HepG2 (cell line): ENCODE measurements at regions not wholly inside any gene's neighbourhood (a gene's known extent, or its start where the extent isn't known, plus 50 kb on each side); places are given as distances from the start of the nearest gene placed in this dataset.

ENCODE experiments used
- ATAC-seq: fragments of 200-7000 bp; cut with Tn5 transposase; 3 replicates; pipeline ENCODE4 v1.9.1; 2020; ENCODE audit warnings: mild to moderate bottlenecking, moderate library complexity
- BruUV-seq: library from RNA; stranded (reverse); fragments of 400-500 nt; replicated peaks from 2 replicates; lab custom pipeline; 2021; lab: Mats Ljungman, UMichigan
- CTCF ChIA-PET: fragments of 300-600 bp; formaldehyde crosslinking; extraction: SDS; loops from one replicate; lab custom pipeline; 2021; ENCODE audit warnings: low total read pairs, inconsistent platforms, low intra/inter-chr PET ratio; lab: Yijun Ruan, JAX
- POLR2A ChIA-PET: fragments of 350-600 bp; sonication (Branson Sonifier 250); formaldehyde crosslinking; loops from one replicate; lab custom pipeline; 2020; ENCODE audit warnings: antibody characterized with exemption, inconsistent platforms; lab: Yijun Ruan, JAX
- DNase-seq: peaks from one replicate; pipeline ENCODE4 v3.0.0-alpha.2; 2015; ENCODE audit warnings: low spot score
- FAIRE-seq: peaks from 3 replicates; lab custom pipeline; 2011; peaks lifted over from hg19 to GRCh38; lab: Jason Lieb, UNC
- H2AFZ ChIP-seq: one replicate; pipeline ENCODE4 v1.6.1; 2011; ENCODE audit warnings: low read length, inconsistent platforms
- H3K27ac ChIP-seq: fragments of 300-600 bp; 3 replicates; pipeline ENCODE4 v1.8.0; 2011; ENCODE audit warnings: mixed run types, mild to moderate bottlenecking, mixed read lengths, low read length, inconsistent platforms; ENCODE audit not compliant: insufficient read depth; ENCODE audit errors: extremely low read length
- H3K27me3 ChIP-seq, 2 experiments: fragments of 200-600 bp in 1 of 2; 2 replicates in 1 of 2; 3 replicates in 1 of 2; pipeline versions ENCODE4 v1.6.0 to v1.8.0; 2011; ENCODE audit warnings: low read length in 2 of 2, mild to moderate bottlenecking in 2 of 2, moderate library complexity in 2 of 2, inconsistent platforms in 1 of 2; ENCODE audit not compliant: insufficient read depth in 2 of 2, control insufficient read depth in 1 of 2
- H3K36me3 ChIP-seq, 2 experiments: fragments of 200-600 bp in 1 of 2; replicated peaks in 1 of 2; 2 replicates in 1 of 2; 3 replicates in 1 of 2; pipeline versions ENCODE4 v1.5.1 to v1.8.0; 2011; ENCODE audit warnings: low read length in 2 of 2, inconsistent platforms in 1 of 2; ENCODE audit not compliant: insufficient read depth in 2 of 2, control insufficient read depth in 1 of 2
- H3K4me1 ChIP-seq: 2 replicates; pipeline ENCODE4 v1.5.1; 2012; ENCODE audit warnings: low read length, inconsistent platforms; ENCODE audit not compliant: insufficient read depth
- H3K4me2 ChIP-seq: 2 replicates; pipeline ENCODE4 v1.6.0; 2011; ENCODE audit warnings: low read depth, low read length, inconsistent platforms
- H3K4me3 ChIP-seq, 3 experiments: fragments of 200-600 bp in 1 of 3; sonication (generic), shearing (Covaris generic) in 1 of 3; replicated peaks in 1 of 3; 2 replicates each; pipeline ENCODE4 v1.5.1; 2011 to 2016; ENCODE audit warnings: low read length in 3 of 3, inconsistent platforms in 2 of 3, low read depth in 2 of 3, mild to moderate bottlenecking in 2 of 3, control low read depth in 1 of 3, mixed read lengths in 1 of 3; ENCODE audit not compliant: insufficient read depth in 1 of 3
- H3K79me2 ChIP-seq: one replicate; pipeline ENCODE4 v1.6.1; 2011; ENCODE audit warnings: low read length, inconsistent platforms; ENCODE audit not compliant: insufficient read depth
- H3K9ac ChIP-seq: 2 replicates; pipeline ENCODE4 v1.6.0; 2011; ENCODE audit warnings: mild to moderate bottlenecking, low read depth, low read length, inconsistent platforms; ENCODE audit not compliant: insufficient read depth
- H3K9me3 ChIP-seq: 2 replicates; pipeline ENCODE4 v1.5.1; 2012; ENCODE audit warnings: mild to moderate bottlenecking, low read length
- H4K20me1 ChIP-seq: 2 replicates; pipeline ENCODE4 v1.6.0; 2011; ENCODE audit warnings: inconsistent platforms, mild to moderate bottlenecking, low read length, moderate library complexity; ENCODE audit not compliant: insufficient read depth
- BHLHE40 ChIP-seq: IDR thresholded peaks from 2 replicates; pipeline ENCODE4 v1.6.1; 2011; ENCODE audit warnings: low read length, improper control_type of control experiment
- FOXC1 ChIP-seq: sonication (generic); formaldehyde crosslinking; IDR thresholded peaks from 2 replicates; pipeline ENCODE4 v1.8.0; 2022; ENCODE audit warnings: mild to moderate bottlenecking, missing genetic modification reagents, borderline replicate concordance
- GFI1 ChIP-seq: sonication (generic); formaldehyde crosslinking; IDR thresholded peaks from 2 replicates; pipeline ENCODE4 v1.5.0; 2020; ENCODE audit warnings: missing genetic modification reagents, mild to moderate bottlenecking, borderline replicate concordance
- GLI4 ChIP-seq: sonication (generic); formaldehyde crosslinking; IDR thresholded peaks from 2 replicates; pipeline ENCODE4 v1.5.1; 2020; ENCODE audit warnings: missing genetic modification reagents, mild to moderate bottlenecking, moderate library complexity, borderline replicate concordance
- JUNB ChIP-seq: sonication (generic); formaldehyde crosslinking; IDR thresholded peaks from 2 replicates; pipeline ENCODE4 v1.8.0; 2022; ENCODE audit warnings: missing genetic modification reagents, mild to moderate bottlenecking, borderline replicate concordance
- MEIS2 ChIP-seq: sonication (generic); formaldehyde crosslinking; IDR thresholded peaks from 2 replicates; pipeline ENCODE4 v1.9.0; 2021; ENCODE audit warnings: mild to moderate bottlenecking, missing genetic modification reagents
- NFKB2 ChIP-seq: sonication (generic); formaldehyde crosslinking; IDR thresholded peaks from 2 replicates; pipeline ENCODE4 v1.4.0; 2020; ENCODE audit warnings: missing genetic modification reagents, borderline replicate concordance
- SOX5 ChIP-seq: IDR thresholded peaks from 2 replicates; pipeline ENCODE4 v1.6.1; 2016; ENCODE audit warnings: borderline replicate concordance
- SP1 ChIP-seq, 2 experiments: fragments of 450-650 bp in 1 of 2; sonication (generic) in 1 of 2; formaldehyde crosslinking in 1 of 2; IDR thresholded peaks; 2 replicates each; pipeline versions ENCODE4 v1.4.0 to v1.6.1; 2016 to 2020; ENCODE audit warnings: missing genetic modification reagents in 1 of 2
- STAT5B ChIP-seq: sonication (generic); formaldehyde crosslinking; IDR thresholded peaks from 2 replicates; pipeline ENCODE4 v1.4.0; 2020; ENCODE audit warnings: missing genetic modification reagents
- TBL1XR1 ChIP-seq: fragments of 150-350 bp; IDR thresholded peaks from 2 replicates; pipeline ENCODE4 v1.6.1; 2014; ENCODE audit warnings: borderline replicate concordance, low read length; ENCODE audit not compliant: partially characterized antibody
- ZNF263 ChIP-seq: sonication (generic); formaldehyde crosslinking; IDR thresholded peaks from 2 replicates; pipeline ENCODE4 v1.4.0; 2020; ENCODE audit warnings: missing genetic modification reagents
- ZNF547 ChIP-seq: sonication (generic); formaldehyde crosslinking; IDR thresholded peaks from 2 replicates; pipeline ENCODE4 v1.5.1; 2020; ENCODE audit warnings: mild to moderate bottlenecking, missing genetic modification reagents
- ZNF550 ChIP-seq: sonication (generic); formaldehyde crosslinking; IDR thresholded peaks from 2 replicates; pipeline ENCODE4 v1.4.0; 2020; ENCODE audit warnings: mild to moderate bottlenecking, missing genetic modification reagents, borderline replicate concordance
- WGBS: methylation state at CpG from one replicate; pipeline ENCODE4 v1.1.6; 2017; ENCODE audit warnings: low lambda C conversion rate; 5-methylcytosine and 5-hydroxymethylcytosine counted together
- in situ Hi-C: cut with HindIII; loops from 2 replicates; pipeline ENCODE4 v1.10.0; 2017; ENCODE audit warnings: low pct_unique_long_range_greater_than_20kb; ENCODE audit not compliant: extremely low pct_ligation_motif_present
- intact Hi-C: fragments of 100-400 bp; cut with micrococcal nuclease; formaldehyde crosslinking; loops from one replicate; pipeline ENCODE4 v1.10.0; 2022; ENCODE audit not compliant: unreplicated experiment
- TF ChIP-seq, protein P1 (sequence below): sonication (generic); formaldehyde crosslinking; IDR thresholded peaks from 2 replicates; pipeline ENCODE4 v1.4.0; 2020; ENCODE audit warnings: missing genetic modification reagents, low read depth, mild to moderate bottlenecking, borderline replicate concordance
- TF ChIP-seq, protein P2 (sequence below): sonication (generic); formaldehyde crosslinking; IDR thresholded peaks from 2 replicates; pipeline ENCODE4 v1.4.0; 2020; ENCODE audit warnings: missing genetic modification reagents
- TF ChIP-seq, protein P3 (sequence below): sonication (generic); formaldehyde crosslinking; IDR thresholded peaks from 2 replicates; pipeline ENCODE4 v1.8.1; 2023; ENCODE audit warnings: mild to moderate bottlenecking, missing genetic modification reagents, borderline replicate concordance
- TF ChIP-seq, protein P4 (sequence below): sonication (generic); formaldehyde crosslinking; IDR thresholded peaks from 2 replicates; pipeline ENCODE4 v1.5.0; 2020; ENCODE audit warnings: mild to moderate bottlenecking, missing genetic modification reagents, borderline replicate concordance
- TF ChIP-seq, protein P5 (sequence below): sonication (generic); formaldehyde crosslinking; IDR thresholded peaks from 2 replicates; pipeline ENCODE4 v1.4.0; 2020; ENCODE audit warnings: low read depth, mild to moderate bottlenecking, missing genetic modification reagents

DNA sequence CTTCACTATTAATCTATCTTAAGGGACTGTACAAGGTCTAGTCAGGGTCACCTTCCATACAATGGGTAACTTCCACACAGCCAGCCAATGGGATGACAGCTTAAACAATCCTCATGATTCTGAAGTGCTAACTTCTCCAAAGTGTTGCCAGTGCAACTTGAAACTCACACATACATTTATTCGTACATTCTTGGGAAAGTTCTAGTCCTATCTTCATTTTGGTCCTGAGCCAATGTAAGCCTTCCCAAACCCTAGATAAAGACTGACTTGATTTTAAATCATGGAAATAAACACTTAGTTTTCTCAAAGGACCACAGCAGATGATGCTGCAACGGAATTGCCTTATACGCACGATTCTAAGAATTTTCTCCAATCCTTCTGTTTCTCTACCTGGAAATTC is 117.5 kb upstream of the COL1A2 start:
- H3K9ac ChIP-seq, result no peak overlapping the region
- CTCF ChIA-PET, result no interaction called here
- H4K20me1 ChIP-seq, result no peaks in the 10 kb centered on the region
- no peak for ATAC-seq
- no peaks in the 10 kb centered on the region for H3K9me3 ChIP-seq
- intact Hi-C loops, result no loop called here
- no TSS peak for BruUV-seq
- H3K4me2 ChIP-seq, result no peak overlapping the region
- TF ChIP-seq SP1 (IDR thresholded peaks at IDR 0.05) (no peak), SP1 (CRISPR knock-in tag; IDR thresholded peaks at IDR 0.05) (no peak), ZNF550 (CRISPR knock-in tag) (no peak), JUNB (CRISPR knock-in tag) (no peak), NFKB2 (CRISPR knock-in tag) (no peak), GLI4 (CRISPR knock-in tag) (no peak), ZNF547 (CRISPR knock-in tag) (no peak), BHLHE40 (no peak), GFI1 (CRISPR knock-in tag) (no peak), STAT5B (CRISPR knock-in tag) (no peak), SOX5 (CRISPR knock-in tag) (no peak), FOXC1 (no peak), TBL1XR1 (no peak), ZNF263 (CRISPR knock-in tag) (no peak), MEIS2 (CRISPR knock-in tag) (no peak)
- TF ChIP-seq, protein P1, sequence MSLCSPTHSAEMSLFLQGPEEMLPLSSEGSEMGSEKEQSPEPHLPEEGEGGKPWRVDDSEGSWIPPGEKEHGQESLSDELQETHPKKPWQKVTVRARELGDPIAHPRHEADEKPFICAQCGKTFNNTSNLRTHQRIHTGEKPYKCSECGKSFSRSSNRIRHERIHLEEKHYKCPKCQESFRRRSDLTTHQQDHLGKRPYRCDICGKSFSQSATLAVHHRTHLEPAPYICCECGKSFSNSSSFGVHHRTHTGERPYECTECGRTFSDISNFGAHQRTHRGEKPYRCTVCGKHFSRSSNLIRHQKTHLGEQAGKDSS (CRISPR knock-in tag), result no peak
- TF ChIP-seq, protein P2, sequence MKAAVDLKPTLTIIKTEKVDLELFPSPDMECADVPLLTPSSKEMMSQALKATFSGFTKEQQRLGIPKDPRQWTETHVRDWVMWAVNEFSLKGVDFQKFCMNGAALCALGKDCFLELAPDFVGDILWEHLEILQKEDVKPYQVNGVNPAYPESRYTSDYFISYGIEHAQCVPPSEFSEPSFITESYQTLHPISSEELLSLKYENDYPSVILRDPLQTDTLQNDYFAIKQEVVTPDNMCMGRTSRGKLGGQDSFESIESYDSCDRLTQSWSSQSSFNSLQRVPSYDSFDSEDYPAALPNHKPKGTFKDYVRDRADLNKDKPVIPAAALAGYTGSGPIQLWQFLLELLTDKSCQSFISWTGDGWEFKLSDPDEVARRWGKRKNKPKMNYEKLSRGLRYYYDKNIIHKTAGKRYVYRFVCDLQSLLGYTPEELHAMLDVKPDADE (CRISPR knock-in tag), result no peak
- TF ChIP-seq, protein P3, sequence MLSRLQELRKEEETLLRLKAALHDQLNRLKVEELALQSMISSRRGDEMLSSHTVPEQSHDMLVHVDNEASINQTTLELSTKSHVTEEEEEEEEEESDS (CRISPR knock-in tag), result no peak
- TF ChIP-seq, protein P4, sequence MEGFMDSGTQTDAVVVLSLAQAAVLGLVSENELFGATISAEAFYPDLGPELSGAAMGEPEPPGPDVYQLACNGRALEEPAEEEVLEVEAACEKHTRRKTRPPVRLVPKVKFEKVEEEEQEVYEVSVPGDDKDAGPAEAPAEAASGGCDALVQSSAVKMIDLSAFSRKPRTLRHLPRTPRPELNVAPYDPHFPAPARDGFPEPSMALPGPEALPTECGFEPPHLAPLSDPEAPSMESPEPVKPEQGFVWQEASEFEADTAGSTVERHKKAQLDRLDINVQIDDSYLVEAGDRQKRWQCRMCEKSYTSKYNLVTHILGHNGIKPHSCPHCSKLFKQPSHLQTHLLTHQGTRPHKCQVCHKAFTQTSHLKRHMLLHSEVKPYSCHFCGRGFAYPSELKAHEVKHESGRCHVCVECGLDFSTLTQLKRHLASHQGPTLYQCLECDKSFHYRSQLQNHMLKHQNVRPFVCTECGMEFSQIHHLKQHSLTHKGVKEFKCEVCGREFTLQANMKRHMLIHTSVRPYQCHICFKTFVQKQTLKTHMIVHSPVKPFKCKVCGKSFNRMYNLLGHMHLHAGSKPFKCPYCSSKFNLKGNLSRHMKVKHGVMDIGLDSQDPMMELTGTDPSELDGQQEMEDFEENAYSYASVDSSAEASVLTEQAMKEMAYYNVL (CRISPR knock-in tag), result no peak
- TF ChIP-seq, protein P5, sequence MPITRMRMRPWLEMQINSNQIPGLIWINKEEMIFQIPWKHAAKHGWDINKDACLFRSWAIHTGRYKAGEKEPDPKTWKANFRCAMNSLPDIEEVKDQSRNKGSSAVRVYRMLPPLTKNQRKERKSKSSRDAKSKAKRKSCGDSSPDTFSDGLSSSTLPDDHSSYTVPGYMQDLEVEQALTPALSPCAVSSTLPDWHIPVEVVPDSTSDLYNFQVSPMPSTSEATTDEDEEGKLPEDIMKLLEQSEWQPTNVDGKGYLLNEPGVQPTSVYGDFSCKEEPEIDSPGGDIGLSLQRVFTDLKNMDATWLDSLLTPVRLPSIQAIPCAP, result no peak
- TF ChIP-seq, all 625 proteins: peak for 0
- FAIRE-seq (no peak), DNase-seq (no peak)
- Histone ChIP-seq H2AFZ (no peak overlapping the region), H3K27ac (no peak overlapping the region), H3K36me3 (no peaks in the 10 kb centered on the region), H3K79me2 (no peaks in the 10 kb centered on the region), H3K27me3 (peaks cover 0 to 6% of the 10 kb centered on the region in 2 experiments; a peak in 2 of 5 replicates), H3K4me3 (no peak overlapping the region), H3K4me1 (no peaks in the 10 kb centered on the region)
- 33% methylated on average over 4 of the region's 4 CpGs for WGBS
- in situ Hi-C loops, result loop anchor here (25.0 kb wide), 2 partner anchors 985 to 1410 kb away; no protein-coding TSS in a partner anchor
- POLR2A ChIA-PET, result no interaction called here
